SK-N-MC (cell line): ENCODE measurements at regions not wholly inside any gene's neighbourhood (a gene's known extent, or its start where the extent isn't known, plus 50 kb on each side); places are given as distances from the start of the nearest gene placed in this dataset.

Experiments used
- EZH2 ChIP-seq: fragments of 200-600 bp; sonication (generic); IDR thresholded peaks from one replicate; pipeline ENCODE4 v1.6.1; 2017; ENCODE audit warnings: antibody characterized with exemption
- FOXP2 ChIP-seq: optimal IDR thresholded peaks from 2 replicates; pipeline ENCODE3; 2011; ENCODE audit warnings: mild to moderate bottlenecking, moderate library complexity; ENCODE audit not compliant: insufficient read depth; ENCODE audit errors: extremely low read length, control extremely low read depth
- POLR2AphosphoS5 ChIP-seq: IDR thresholded peaks from 2 replicates; pipeline ENCODE4 v1.6.1; 2012; ENCODE audit warnings: mild to moderate bottlenecking, low read depth, low read length, borderline replicate concordance

DNA sequence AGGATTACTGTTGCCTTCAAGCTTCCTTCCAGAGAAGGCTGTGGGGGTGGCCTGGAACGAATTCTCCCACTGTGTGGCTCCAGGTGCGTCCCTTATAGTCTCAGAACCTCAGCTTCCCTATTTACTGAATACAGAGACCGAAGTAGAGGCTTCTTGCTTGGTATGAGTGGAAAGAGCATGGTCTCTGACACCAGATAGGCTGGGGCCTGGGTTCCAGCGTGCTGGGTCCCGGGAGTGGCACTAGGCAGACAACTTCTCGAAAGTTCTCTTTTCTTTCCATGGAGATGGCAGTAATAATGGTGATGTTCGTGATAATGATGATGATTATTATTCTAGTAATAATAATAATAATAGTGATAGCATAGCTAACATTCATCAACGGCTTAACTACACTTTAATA lies 161.7 kb downstream of the PTPRU start:
- TF ChIP-seq POLR2AphosphoS5 (no peak), EZH2 (no peak), FOXP2 (no peak)
